Globus pallidus (tissue), 1 donor: ENCODE measurements at regions not wholly inside any gene's neighbourhood (a gene's known extent, or its start where the extent isn't known, plus 50 kb on each side); places are given as distances from the start of the nearest gene placed in this dataset.
A peak's percentile ranks its signal among the peaks of the same experiment; 100 is the strongest.
"Not testable (repeated sequence)": the region's sequence is repeated elsewhere in the genome, so short reads cannot be mapped to it uniquely, and the experiment has no call there.

Experiments used
- DNase-seq: peaks from one replicate; pipeline ENCODE4 v3.0.0-alpha.2; 2015; ENCODE audit warnings: low spot score

DNA sequence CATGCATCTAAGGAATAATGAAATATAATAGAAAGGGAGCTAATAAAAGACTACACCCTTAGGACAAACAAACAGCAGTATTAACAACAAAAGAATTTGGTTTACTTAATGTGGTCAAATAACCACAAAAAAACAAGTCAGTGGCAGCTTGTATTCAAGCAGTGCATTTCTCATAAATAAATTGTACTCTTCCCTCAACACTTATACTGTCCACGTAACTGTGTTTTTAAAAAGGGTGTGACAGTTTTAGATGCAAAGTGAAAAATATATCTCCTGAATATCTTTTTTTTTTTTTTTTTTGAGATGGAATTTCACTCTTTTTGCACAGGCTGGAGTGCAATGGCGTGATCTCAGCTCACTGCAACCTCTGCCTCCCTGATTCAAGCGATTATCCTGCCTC, 698.2 kb upstream of the CADM2 start:
- DNase-seq: no peak

- DNase-seq: no peak
Measured at GRCh38 chr3:84265768-84266167, 693.0 kb upstream of the CADM2 start.

DNA sequence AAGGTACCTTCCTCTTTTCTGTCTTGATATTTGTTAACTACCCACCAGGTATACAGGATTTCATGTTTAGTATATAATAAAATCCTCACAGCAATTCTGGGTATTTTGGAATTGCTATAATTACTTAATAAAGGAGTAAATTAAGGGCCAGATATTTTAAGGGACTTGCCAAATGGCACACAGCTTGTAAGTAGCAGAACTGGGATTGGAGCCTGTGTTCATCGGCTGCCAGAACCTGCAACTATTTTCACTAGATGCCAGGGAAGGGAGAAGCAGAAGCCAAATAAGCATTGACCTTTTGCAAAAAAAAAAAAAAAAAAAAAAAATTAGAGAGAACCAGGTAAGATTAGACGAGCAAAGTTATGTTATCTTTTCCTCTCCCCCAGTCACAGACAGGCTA, 683.3 kb upstream of the CADM2 start:
- peak; percentile 15 for DNase-seq

DNA sequence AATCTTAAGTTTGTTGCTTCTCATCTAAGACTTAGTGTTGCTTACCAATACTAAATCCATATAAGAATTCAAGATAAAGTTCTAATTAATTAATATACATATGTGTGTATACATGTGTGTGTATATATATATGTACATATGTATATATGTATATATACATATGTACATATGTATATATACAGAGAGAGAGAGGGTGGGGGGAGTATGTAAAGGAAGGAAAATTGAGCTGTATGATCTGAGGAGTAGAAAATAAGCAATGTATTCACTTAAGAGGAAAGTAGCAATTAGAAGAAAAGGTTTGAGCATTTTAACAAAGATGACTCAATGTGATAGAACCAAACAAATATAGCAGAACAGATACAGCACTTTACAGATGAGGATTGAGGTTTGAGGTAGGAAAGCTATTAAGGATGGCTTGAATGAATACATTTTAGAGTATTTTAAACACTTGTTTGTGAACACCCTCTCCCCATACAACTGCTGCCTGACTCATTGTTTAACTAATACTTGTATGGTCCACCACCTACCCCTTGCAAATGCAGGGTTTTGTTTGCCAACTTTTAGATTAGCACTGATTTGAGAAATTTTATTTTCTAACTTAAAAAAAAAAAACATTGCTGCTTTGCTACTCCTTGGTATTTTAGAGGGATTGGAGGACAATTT, 681.1 kb upstream of the CADM2 start:
- no peak for DNase-seq

GRCh38 chr3:84292128-84292527, 666.7 kb upstream of the CADM2 start:
- no peak for DNase-seq

DNA sequence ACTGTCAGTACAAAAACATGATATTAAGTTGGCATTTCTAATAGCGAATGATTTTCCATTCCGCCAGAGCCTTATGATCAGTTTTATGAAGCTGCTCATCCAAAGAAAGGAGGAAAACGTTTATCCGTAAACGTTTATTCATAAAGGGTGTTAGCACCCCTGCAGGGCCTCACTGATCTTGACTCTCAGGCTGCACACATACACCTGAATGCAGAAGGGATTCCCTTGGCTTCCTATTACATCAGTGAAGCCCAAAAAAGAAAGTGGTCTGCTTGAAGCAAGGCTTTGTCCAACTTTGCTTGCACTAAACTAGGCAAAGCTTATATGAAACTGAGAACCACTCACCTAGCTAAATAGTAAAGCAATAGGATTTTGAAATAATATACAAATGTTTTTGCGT, 659.5 kb upstream of the CADM2 start:
- no peak for DNase-seq

DNA sequence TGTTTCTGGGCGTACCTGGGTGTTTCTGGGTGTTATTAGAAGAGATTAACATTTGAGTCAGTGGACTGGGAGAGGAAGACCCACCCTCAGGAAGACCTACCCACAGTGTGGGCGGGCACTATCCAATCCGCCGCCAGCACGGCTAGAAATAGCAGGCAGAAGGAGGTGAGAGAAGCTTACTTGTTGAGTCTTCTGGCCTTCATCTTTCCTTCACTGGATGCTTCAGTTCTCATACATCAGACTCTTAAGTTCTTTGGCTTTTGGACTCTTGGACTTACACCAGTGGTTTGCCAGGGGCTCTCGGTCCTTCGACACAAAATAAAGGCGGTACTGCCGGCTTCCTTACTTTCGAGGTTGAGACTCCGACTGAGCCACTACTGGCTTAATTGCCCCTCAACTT, 654.6 kb upstream of the CADM2 start:
- no peak for DNase-seq

- no peak for DNase-seq
Measured at GRCh38 chr3:84307339-84307738, 651.5 kb upstream of the CADM2 start.

DNA sequence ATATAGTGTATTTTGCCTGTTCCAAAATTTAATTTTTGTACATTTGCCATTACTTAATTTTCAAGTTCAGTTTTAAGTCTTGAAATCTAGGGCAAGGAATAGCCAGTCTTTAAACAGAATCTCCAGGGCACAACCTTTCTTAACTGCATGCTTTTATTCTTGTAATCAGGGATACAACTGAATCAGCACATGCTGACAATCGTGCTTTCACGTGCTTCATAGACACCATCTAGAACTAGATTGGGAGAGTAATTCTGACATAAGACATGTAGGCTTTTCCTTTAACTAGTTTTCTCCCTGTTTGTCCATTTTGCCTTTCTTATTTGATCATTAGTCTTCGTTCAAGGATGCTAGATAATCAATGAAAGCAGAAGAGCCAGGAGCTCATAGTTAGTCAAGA, 650.4 kb upstream of the CADM2 start:
- DNase-seq: no peak

GRCh38 chr3:84318273-84318809, 640.4 kb upstream of the CADM2 start:
- no peak for DNase-seq

DNA sequence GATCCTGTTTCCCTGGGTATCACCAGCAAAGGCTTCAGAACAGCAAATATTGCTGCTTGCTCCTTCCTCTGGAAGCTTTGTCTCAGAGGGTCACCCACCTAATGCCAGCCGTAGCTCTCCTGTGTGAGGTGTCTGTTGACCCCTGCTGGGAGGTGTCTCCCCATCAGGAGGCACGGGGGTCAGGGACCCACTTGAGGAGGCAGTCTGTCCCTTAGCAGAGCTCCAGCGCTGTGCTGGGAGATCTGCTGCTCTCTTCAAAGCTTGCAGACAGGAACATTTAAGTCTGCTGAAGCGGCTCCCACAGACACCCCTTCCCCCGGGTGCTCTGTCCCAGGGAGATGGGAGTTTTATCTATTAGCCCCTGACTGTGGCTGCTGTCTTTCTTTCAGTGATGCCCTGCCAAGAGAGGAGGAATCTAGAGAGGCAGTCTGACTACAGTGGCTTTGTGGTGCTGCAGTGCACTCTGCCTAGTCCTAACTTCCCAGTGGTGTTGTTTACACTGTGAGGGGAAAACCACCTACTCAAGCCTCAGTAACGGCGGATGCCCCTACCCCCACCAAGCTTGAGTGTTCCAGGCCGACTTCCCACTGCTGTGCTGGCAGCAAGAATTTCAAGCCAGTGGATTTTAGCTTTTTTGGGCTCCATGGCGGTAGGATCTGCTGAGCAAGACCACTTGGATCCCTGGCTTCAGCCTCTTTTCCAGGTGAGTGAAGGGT, 593.1 kb upstream of the CADM2 start:
- DNase-seq: not testable (repeated sequence)
